ENCODE measurements at regions not wholly inside any gene's neighbourhood (a gene's known extent, or its start where the extent isn't known, plus 50 kb on each side); places are given as distances from the start of the nearest gene placed in this dataset.
A peak's percentile ranks its signal among the peaks of the same experiment; 100 is the strongest.

GRCh38 chr11:28983780-28984179, 875.6 kb downstream of the METTL15 start:
- H3K36me3 ChIP-seq (ENCODE audit: low read depth) = no peaks in the 10 kb centered on the region
- no peak for ATAC-seq (ENCODE audit: low read depth)
- H3K27ac ChIP-seq (ENCODE audit: poor library complexity, severe bottlenecking) = no peak overlapping the region
- H3K4me1 ChIP-seq (ENCODE audit: insufficient read depth, poor library complexity, severe bottlenecking) = peaks cover 8% of the 10 kb centered on the region
- TF ChIP-seq CTCF (IDR thresholded peaks at IDR 0.05; ENCODE audit: poor library complexity, severe bottlenecking) = no peak
- no peak overlapping the region for H3K4me3 ChIP-seq (ENCODE audit: severe bottlenecking)
- H3K27me3 ChIP-seq (ENCODE audit: insufficient read depth, poor library complexity, severe bottlenecking) = no peaks in the 10 kb centered on the region
- no peak for DNase-seq (ENCODE audit: low spot score)
- H3K9me3 ChIP-seq (ENCODE audit: severe bottlenecking) = no peaks in the 10 kb centered on the region

- Histone ChIP-seq H3K27ac (ENCODE audit: poor library complexity, severe bottlenecking) (peak overlapping the region; percentile 13), H3K36me3 (ENCODE audit: low read depth) (no peaks in the 10 kb centered on the region), H3K27me3 (ENCODE audit: insufficient read depth, poor library complexity, severe bottlenecking) (no peaks in the 10 kb centered on the region), H3K9me3 (ENCODE audit: severe bottlenecking) (no peaks in the 10 kb centered on the region), H3K4me3 (ENCODE audit: severe bottlenecking) (no peak overlapping the region), H3K4me1 (ENCODE audit: insufficient read depth, poor library complexity, severe bottlenecking) (peaks cover 8% of the 10 kb centered on the region)
- DNase-seq (ENCODE audit: low spot score) (no peak), ATAC-seq (ENCODE audit: low read depth) (no peak)
- no peak for TF ChIP-seq CTCF (IDR thresholded peaks at IDR 0.05; ENCODE audit: poor library complexity, severe bottlenecking)
Observed at GRCh38 chr11:28981381-28981780, 873.2 kb downstream of the METTL15 start.

GRCh38 chr11:28976801-28977145, 868.6 kb downstream of the METTL15 start:
- no peak overlapping the region for H3K4me3 ChIP-seq (ENCODE audit: severe bottlenecking)
- peaks cover 8% of the 10 kb centered on the region for H3K4me1 ChIP-seq (ENCODE audit: insufficient read depth, poor library complexity, severe bottlenecking)
- ATAC-seq (ENCODE audit: low read depth) (no peak), DNase-seq (ENCODE audit: low spot score) (no peak)
- TF ChIP-seq CTCF (IDR thresholded peaks at IDR 0.05; ENCODE audit: poor library complexity, severe bottlenecking) = no peak
- H3K27me3 ChIP-seq (ENCODE audit: insufficient read depth, poor library complexity, severe bottlenecking) = no peaks in the 10 kb centered on the region
- H3K9me3 ChIP-seq (ENCODE audit: severe bottlenecking) = no peaks in the 10 kb centered on the region
- no peaks in the 10 kb centered on the region for H3K36me3 ChIP-seq (ENCODE audit: low read depth)
- no peak overlapping the region for H3K27ac ChIP-seq (ENCODE audit: poor library complexity, severe bottlenecking)

GRCh38 chr11:28976012-28976800, 868.0 kb downstream of the METTL15 start:
- no peaks in the 10 kb centered on the region for H3K36me3 ChIP-seq (ENCODE audit: low read depth)
- H3K4me1 ChIP-seq (ENCODE audit: insufficient read depth, poor library complexity, severe bottlenecking) = peaks cover 3% of the 10 kb centered on the region
- DNase-seq (ENCODE audit: low spot score) = no peak
- no peaks in the 10 kb centered on the region for H3K9me3 ChIP-seq (ENCODE audit: severe bottlenecking)
- TF ChIP-seq CTCF (IDR thresholded peaks at IDR 0.05; ENCODE audit: poor library complexity, severe bottlenecking) = no peak
- no peak overlapping the region for H3K27ac ChIP-seq (ENCODE audit: poor library complexity, severe bottlenecking)
- no peaks in the 10 kb centered on the region for H3K27me3 ChIP-seq (ENCODE audit: insufficient read depth, poor library complexity, severe bottlenecking)
- no peak overlapping the region for H3K4me3 ChIP-seq (ENCODE audit: severe bottlenecking)
- ATAC-seq (ENCODE audit: low read depth) = no peak

- H3K4me1 ChIP-seq (ENCODE audit: insufficient read depth, poor library complexity, severe bottlenecking) = peaks cover 3% of the 10 kb centered on the region
- DNase-seq (ENCODE audit: low spot score) (no peak), ATAC-seq (ENCODE audit: low read depth) (no peak)
Observed at GRCh38 chr11:28969832-28970231, 861.6 kb downstream of the METTL15 start.

More at GRCh38 chr11:28969832-28970231, 861.6 kb downstream of the METTL15 start:
- no peaks in the 10 kb centered on the region for H3K9me3 ChIP-seq (ENCODE audit: severe bottlenecking)
- no peaks in the 10 kb centered on the region for H3K27me3 ChIP-seq (ENCODE audit: insufficient read depth, poor library complexity, severe bottlenecking)
- no peak for TF ChIP-seq CTCF (IDR thresholded peaks at IDR 0.05; ENCODE audit: poor library complexity, severe bottlenecking)
- H3K36me3 ChIP-seq (ENCODE audit: low read depth) = no peaks in the 10 kb centered on the region
- no peak overlapping the region for H3K27ac ChIP-seq (ENCODE audit: poor library complexity, severe bottlenecking)
- no peak overlapping the region for H3K4me3 ChIP-seq (ENCODE audit: severe bottlenecking)

Data from RWPE2 (cell line).